DOHH2 (cell line): ENCODE measurements at regions not wholly inside any gene's neighbourhood (a gene's known extent, or its start where the extent isn't known, plus 50 kb on each side); places are given as distances from the start of the nearest gene placed in this dataset.

Experiments
- H3F3A ChIP-seq: fragments of 200-600 bp; sonication (generic), shearing (Covaris generic); 2 replicates; pipeline ENCODE4 v1.6.0; 2016; ENCODE audit warnings: antibody characterized with exemption, mild to moderate bottlenecking; ENCODE audit not compliant: control insufficient read depth, insufficient read depth
- H3K27ac ChIP-seq: fragments of 200-600 bp; sonication (generic); 2 replicates; pipeline ENCODE4 v1.5.1; 2014; ENCODE audit warnings: low read depth, mild to moderate bottlenecking, low read length, moderate library complexity
- H3K27me3 ChIP-seq: fragments of 200-600 bp; sonication (generic); 2 replicates; pipeline ENCODE4 v1.6.1; 2014; ENCODE audit warnings: mild to moderate bottlenecking, low read length, mixed read lengths; ENCODE audit not compliant: control insufficient read depth
- H3K36me3 ChIP-seq: fragments of 200-600 bp; sonication (generic); 2 replicates; pipeline ENCODE4 v1.6.1; 2014; ENCODE audit warnings: mild to moderate bottlenecking, low read length, moderate library complexity, mixed read lengths; ENCODE audit not compliant: control insufficient read depth
- H3K4me1 ChIP-seq: fragments of 200-600 bp; sonication (generic); 2 replicates; pipeline ENCODE4 v1.6.1; 2014; ENCODE audit warnings: mild to moderate bottlenecking, low read length, mixed read lengths; ENCODE audit not compliant: control insufficient read depth
- H3K4me2 ChIP-seq: fragments of 200-600 bp; sonication (generic); 2 replicates; pipeline ENCODE4 v1.6.0; 2014; ENCODE audit warnings: mild to moderate bottlenecking, low read length, moderate library complexity
- H3K4me3 ChIP-seq: fragments of 200-600 bp; sonication (generic); 2 replicates; pipeline ENCODE4 v1.5.1; 2014; ENCODE audit warnings: mild to moderate bottlenecking, low read length, mixed read lengths
- H3K79me2 ChIP-seq: fragments of 200-600 bp; sonication (generic); 2 replicates; pipeline ENCODE4 v1.6.1; 2014; ENCODE audit warnings: mild to moderate bottlenecking, low read length, mixed read lengths; ENCODE audit not compliant: control insufficient read depth
- H3K9me2 ChIP-seq: fragments of 200-600 bp; sonication (generic); replicated peaks from 2 replicates; pipeline ENCODE4 v1.6.1; 2014; ENCODE audit warnings: mild to moderate bottlenecking, low read length, mixed read lengths; ENCODE audit not compliant: control insufficient read depth
- H3K9me3 ChIP-seq: fragments of 200-600 bp; sonication (generic); 2 replicates; pipeline ENCODE4 v1.6.1; 2014; ENCODE audit warnings: antibody characterized with exemption, low read length, mixed read lengths; ENCODE audit not compliant: control insufficient read depth, insufficient read depth
- H4K20me1 ChIP-seq: fragments of 200-600 bp; sonication (generic); 2 replicates; pipeline ENCODE4 v1.6.0; 2014; ENCODE audit warnings: low read depth, mild to moderate bottlenecking, antibody characterized with exemption, low read length, moderate library complexity; ENCODE audit not compliant: control insufficient read depth, insufficient read depth
- CTCF ChIP-seq: fragments of 200-600 bp; sonication (generic); IDR thresholded peaks from one replicate; pipeline ENCODE4 v1.5.1; 2014; ENCODE audit warnings: antibody characterized with exemption, mild to moderate bottlenecking, low read depth, low read length; ENCODE audit not compliant: poor library complexity, severe bottlenecking
- EZH2phosphoT487 ChIP-seq: fragments of 200-600 bp; sonication (generic); IDR thresholded peaks from 2 replicates; pipeline ENCODE4 v1.6.1; 2017; ENCODE audit warnings: borderline replicate concordance, mild to moderate bottlenecking, antibody characterized with exemption, low read length, moderate library complexity, mixed read lengths

GRCh38 chr7:9083837-9084236, 650.4 kb downstream of the NXPH1 start:
- Histone ChIP-seq H3K4me2 (no peak overlapping the region), H3K9me3 (no peaks in the 10 kb centered on the region), H3K27me3 (no peaks in the 10 kb centered on the region), H3K4me1 (no peaks in the 10 kb centered on the region), H3K36me3 (no peaks in the 10 kb centered on the region), H3K9me2 (no peaks in the 10 kb centered on the region), H3K27ac (no peak overlapping the region), H3F3A (no peaks in the 10 kb centered on the region), H4K20me1 (no peaks in the 10 kb centered on the region), H3K4me3 (no peak overlapping the region), H3K79me2 (no peaks in the 10 kb centered on the region)
- TF ChIP-seq EZH2phosphoT487 (no peak), CTCF (no peak)

- Histone ChIP-seq H3K9me3 (no peaks in the 10 kb centered on the region), H3K27ac (no peak overlapping the region), H4K20me1 (no peaks in the 10 kb centered on the region), H3K79me2 (no peaks in the 10 kb centered on the region), H3K36me3 (no peaks in the 10 kb centered on the region), H3F3A (no peaks in the 10 kb centered on the region), H3K27me3 (no peaks in the 10 kb centered on the region), H3K4me2 (no peak overlapping the region), H3K4me3 (no peak overlapping the region), H3K4me1 (no peaks in the 10 kb centered on the region), H3K9me2 (no peaks in the 10 kb centered on the region)
- no peak for TF ChIP-seq EZH2phosphoT487
- TF ChIP-seq CTCF, result peak; percentile 51
Measured at GRCh38 chr7:9091282-9091681, 657.9 kb downstream of the NXPH1 start.

- TF ChIP-seq EZH2phosphoT487, result no peak
- no peak for TF ChIP-seq CTCF
- Histone ChIP-seq H3K4me2 (no peak overlapping the region), H3K4me1 (no peaks in the 10 kb centered on the region), H3K36me3 (no peaks in the 10 kb centered on the region), H3K79me2 (no peaks in the 10 kb centered on the region), H3K27ac (no peak overlapping the region), H3K9me3 (no peaks in the 10 kb centered on the region), H3K4me3 (no peak overlapping the region), H3K27me3 (no peaks in the 10 kb centered on the region), H3K9me2 (no peaks in the 10 kb centered on the region), H4K20me1 (no peaks in the 10 kb centered on the region), H3F3A (no peaks in the 10 kb centered on the region)
Measured at GRCh38 chr7:9097565-9098060, 664.2 kb downstream of the NXPH1 start.
